Small intestine (tissue), 7 donors: ENCODE measurements at regions not wholly inside any gene's neighbourhood (a gene's known extent, or its start where the extent isn't known, plus 50 kb on each side); places are given as distances from the start of the nearest gene placed in this dataset.

ENCODE experiments used
- DNase-seq, 2 donors: peaks; one replicate each; pipeline versions ENCODE4 v3.0.0 to v3.0.0-alpha.2; 2013
- FAIRE-seq: peaks from 2 replicates; lab custom pipeline; 2012; peaks lifted over from hg19 to GRCh38; lab: Jason Lieb, UNC
- H3K27ac ChIP-seq, 3 donors: one replicate each; pipeline ENCODE4 v1.5.1; 2013; ENCODE audit warnings: low read length in 2 of 3, mild to moderate bottlenecking in 2 of 3, control low read depth in 1 of 3, inconsistent platforms in 1 of 3, low read depth in 1 of 3, moderate library complexity in 1 of 3
- H3K27me3 ChIP-seq, 3 donors: one replicate each; pipeline ENCODE4 v1.6.1; 2013; ENCODE audit warnings: low read length in 3 of 3, inconsistent platforms in 1 of 3; ENCODE audit not compliant: control insufficient read depth in 3 of 3, insufficient read depth in 3 of 3
- H3K36me3 ChIP-seq, 3 donors: one replicate each; pipeline ENCODE4 v1.6.1; 2013; ENCODE audit warnings: low read length in 3 of 3, inconsistent platforms in 1 of 3, low read depth in 1 of 3, mild to moderate bottlenecking in 1 of 3, moderate library complexity in 1 of 3; ENCODE audit not compliant: control insufficient read depth in 3 of 3, insufficient read depth in 2 of 3
- H3K4me1 ChIP-seq, 3 donors: one replicate each; pipeline ENCODE4 v1.6.1; 2013; ENCODE audit warnings: low read length in 2 of 3, inconsistent platforms in 1 of 3, low read depth in 1 of 3, mild to moderate bottlenecking in 1 of 3, moderate library complexity in 1 of 3; ENCODE audit not compliant: control insufficient read depth in 3 of 3, insufficient read depth in 2 of 3
- H3K4me3 ChIP-seq, 3 donors: one replicate each; pipeline ENCODE4 v1.5.1; 2013; ENCODE audit warnings: low read length in 3 of 3, control low read depth in 1 of 3, inconsistent platforms in 1 of 3, low read depth in 1 of 3, mild to moderate bottlenecking in 1 of 3, moderate library complexity in 1 of 3
- H3K9me3 ChIP-seq, 2 donors: one replicate each; pipeline ENCODE4 v1.6.1; 2013; ENCODE audit warnings: low read depth in 1 of 2, low read length in 1 of 2; ENCODE audit not compliant: control insufficient read depth in 2 of 2, insufficient read depth in 1 of 2
- WGBS, 3 donors: extraction: QIAGEN DNeasy Blood & Tissue Kit; methylation state at CpG; one replicate each; pipeline ENCODE4 v1.1.7; 2013; 5-methylcytosine and 5-hydroxymethylcytosine counted together
- donor health status: healthy with polysubstance abuse.
- donor health status: control.
- donor health status: control.
- donor health status: Bipolar disorder and iron deficiency.
- donor health status: healthy.

DNA sequence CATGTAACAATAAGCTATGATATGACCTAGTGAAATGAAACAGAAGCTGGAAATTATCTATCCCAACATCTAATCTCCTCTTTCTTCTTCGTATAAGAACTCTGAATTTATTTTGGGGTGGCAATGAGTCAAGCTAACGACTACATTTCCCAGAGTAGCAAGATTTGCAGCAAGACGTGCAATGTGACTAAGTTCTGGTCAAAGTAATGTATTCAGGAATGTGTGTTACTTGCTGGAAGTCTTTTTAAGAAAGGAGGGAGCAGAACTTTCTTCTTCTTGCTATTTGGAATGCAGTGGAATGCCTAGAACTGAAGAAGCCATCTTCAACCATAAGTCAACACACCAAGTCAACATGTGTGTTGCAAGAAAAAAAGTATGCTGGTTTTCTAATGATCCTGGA is 406.6 kb upstream of the MEF2C start:
- Histone ChIP-seq H3K27ac (no peak overlapping the region), H3K9me3 (no peaks in the 10 kb centered on the region), H3K36me3 (no peaks in the 10 kb centered on the region), H3K27me3 (no peaks in the 10 kb centered on the region), H3K4me1 (no peaks in the 10 kb centered on the region), H3K4me3 (no peak overlapping the region)
- WGBS, 3 donors, result 41 to 65% (median 52%) methylated on average over 3 of the region's 3 CpGs
- no peak for DNase-seq
- FAIRE-seq, result no peak

DNA sequence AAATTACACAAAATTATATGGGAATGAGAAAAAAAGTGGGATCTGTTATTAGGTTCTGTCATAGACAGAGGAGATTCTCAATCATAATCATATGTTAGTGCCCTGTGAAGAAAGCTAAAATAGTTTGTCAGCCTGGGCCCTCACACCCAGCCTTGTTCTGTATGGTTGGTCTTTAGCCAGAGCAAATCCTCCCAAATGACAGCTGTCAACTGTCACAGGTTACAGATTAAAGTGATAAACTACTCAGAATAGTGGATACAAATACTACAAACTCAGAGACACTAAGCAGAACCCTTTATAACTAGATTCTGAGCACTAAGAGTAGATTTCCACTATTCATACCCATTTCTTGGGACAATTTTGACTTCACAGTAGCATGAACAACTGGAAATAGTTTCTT is 405.0 kb upstream of the MEF2C start:
- FAIRE-seq (no peak), DNase-seq (no peak)
- no peaks in the 10 kb centered on the region for H3K9me3 ChIP-seq
- H3K4me3 ChIP-seq, result no peak overlapping the region
- H3K36me3 ChIP-seq, result no peaks in the 10 kb centered on the region
- no peak overlapping the region for H3K27ac ChIP-seq
- no peaks in the 10 kb centered on the region for H3K27me3 ChIP-seq
- H3K4me1 ChIP-seq, result no peaks in the 10 kb centered on the region

GRCh38 chr5:89286320-89286719 is 403.3 kb upstream of the MEF2C start:
- no peaks in the 10 kb centered on the region for H3K9me3 ChIP-seq
- no peaks in the 10 kb centered on the region for H3K36me3 ChIP-seq
- FAIRE-seq (no peak), DNase-seq (no peak)
- no peak overlapping the region for H3K4me3 ChIP-seq
- H3K27ac ChIP-seq, result no peak overlapping the region
- H3K27me3 ChIP-seq, result no peaks in the 10 kb centered on the region
- H3K4me1 ChIP-seq, result no peaks in the 10 kb centered on the region
- WGBS, 3 donors, result 90 to 93% (median 90%) methylated on average over 3 of the region's 3 CpGs

DNA sequence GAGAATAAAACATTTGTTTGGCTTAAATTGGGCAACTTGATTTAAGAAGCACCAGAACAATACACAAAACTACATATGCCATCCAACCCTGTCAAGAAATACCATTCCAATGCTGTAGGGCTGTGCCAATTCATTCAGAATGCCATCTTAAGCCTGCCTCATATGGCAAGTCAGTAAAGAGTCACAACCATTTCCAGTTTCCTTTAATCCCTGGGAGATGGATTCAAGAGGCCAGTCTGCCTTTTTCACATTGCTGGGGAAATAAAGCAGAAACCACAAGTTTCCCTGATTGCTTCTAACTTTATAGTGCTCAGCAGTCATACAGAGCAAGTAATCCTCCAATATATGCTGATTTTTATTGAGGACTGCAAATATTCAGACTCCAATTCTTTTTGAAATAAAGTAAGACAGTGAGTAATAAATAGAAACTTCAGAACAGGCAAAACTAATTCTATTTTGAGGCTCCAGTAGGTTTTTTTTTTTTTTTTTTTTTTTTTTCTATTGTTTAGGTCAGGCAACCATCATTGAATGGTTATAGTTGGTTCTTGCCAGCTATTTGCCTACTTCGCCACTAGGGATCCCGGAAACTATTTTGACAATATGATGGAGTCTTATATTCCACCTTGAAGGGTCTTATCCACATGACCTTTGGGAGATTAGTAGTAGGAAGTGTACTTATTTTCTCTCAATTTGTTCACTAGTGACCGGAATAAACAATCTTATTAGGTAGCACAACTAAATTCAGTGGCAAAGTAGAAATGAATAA is 400.9 kb upstream of the MEF2C start:
- FAIRE-seq, result no peak
- no peak for DNase-seq
- no peaks in the 10 kb centered on the region for H3K36me3 ChIP-seq
- no peak overlapping the region for H3K27ac ChIP-seq
- no peaks in the 10 kb centered on the region for H3K4me1 ChIP-seq
- 74 to 85% (median 76%) methylated on average over 3 of the region's 3 CpGs for WGBS, 3 donors
- H3K27me3 ChIP-seq, result no peaks in the 10 kb centered on the region
- no peak overlapping the region for H3K4me3 ChIP-seq
- H3K9me3 ChIP-seq, result no peaks in the 10 kb centered on the region

- H3K4me3 ChIP-seq, result no peak overlapping the region
- FAIRE-seq (no peak), DNase-seq (peak in 1 of 2 donors; percentile 13)
- H3K36me3 ChIP-seq, result no peaks in the 10 kb centered on the region
- H3K27ac ChIP-seq, result no peak overlapping the region
- H3K27me3 ChIP-seq, result no peaks in the 10 kb centered on the region
- 73 to 92% (median 80%) methylated on average over 3 of the region's 3 CpGs for WGBS, 3 donors
- no peaks in the 10 kb centered on the region for H3K9me3 ChIP-seq
- H3K4me1 ChIP-seq, result no peaks in the 10 kb centered on the region
Observed at GRCh38 chr5:89282554-89283510, 399.8 kb upstream of the MEF2C start.

GRCh38 chr5:89281766-89282553 is 399.0 kb upstream of the MEF2C start:
- DNase-seq, result no peak
- H3K36me3 ChIP-seq, result no peaks in the 10 kb centered on the region
- H3K27me3 ChIP-seq, result no peaks in the 10 kb centered on the region
- no peak overlapping the region for H3K27ac ChIP-seq
- no peaks in the 10 kb centered on the region for H3K4me1 ChIP-seq
- no peaks in the 10 kb centered on the region for H3K9me3 ChIP-seq
- no peak for FAIRE-seq
- H3K4me3 ChIP-seq, result no peak overlapping the region
- WGBS, 3 donors, result 73 to 77% (median 74%) methylated on average over 3 of the region's 3 CpGs

DNA sequence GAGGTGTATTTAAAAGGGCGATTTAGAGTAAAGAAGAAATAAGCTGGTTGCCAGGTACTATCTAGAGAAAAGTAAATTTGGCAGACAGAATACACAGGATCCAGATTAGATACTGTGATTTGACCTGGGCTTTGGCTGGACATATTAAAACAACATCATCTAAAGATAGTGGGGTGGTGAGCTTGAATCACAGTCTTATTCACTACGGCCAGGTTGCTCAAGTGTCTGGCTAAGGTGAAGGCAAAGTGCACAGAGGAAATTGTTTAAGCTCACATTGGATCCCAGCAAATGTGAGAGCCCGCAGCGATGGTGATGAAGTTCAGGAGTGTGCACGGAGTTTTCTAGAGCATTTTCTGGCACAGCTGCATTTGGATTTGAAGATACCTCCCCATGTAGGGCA is 398.2 kb upstream of the MEF2C start:
- H3K27ac ChIP-seq, result no peak overlapping the region
- H3K9me3 ChIP-seq, result no peaks in the 10 kb centered on the region
- DNase-seq, result no peak
- no peaks in the 10 kb centered on the region for H3K4me1 ChIP-seq
- no peaks in the 10 kb centered on the region for H3K27me3 ChIP-seq
- H3K4me3 ChIP-seq, result no peak overlapping the region
- H3K36me3 ChIP-seq, result no peaks in the 10 kb centered on the region
- FAIRE-seq, result no peak
- 53 to 83% (median 76%) methylated on average over 5 of the region's 5 CpGs for WGBS, 3 donors
